ENCODE measurements at regions not wholly inside any gene's neighbourhood (a gene's known extent, or its start where the extent isn't known, plus 50 kb on each side); places are given as distances from the start of the nearest gene placed in this dataset.
A peak's percentile ranks its signal among the peaks of the same experiment; 100 is the strongest.

DNA sequence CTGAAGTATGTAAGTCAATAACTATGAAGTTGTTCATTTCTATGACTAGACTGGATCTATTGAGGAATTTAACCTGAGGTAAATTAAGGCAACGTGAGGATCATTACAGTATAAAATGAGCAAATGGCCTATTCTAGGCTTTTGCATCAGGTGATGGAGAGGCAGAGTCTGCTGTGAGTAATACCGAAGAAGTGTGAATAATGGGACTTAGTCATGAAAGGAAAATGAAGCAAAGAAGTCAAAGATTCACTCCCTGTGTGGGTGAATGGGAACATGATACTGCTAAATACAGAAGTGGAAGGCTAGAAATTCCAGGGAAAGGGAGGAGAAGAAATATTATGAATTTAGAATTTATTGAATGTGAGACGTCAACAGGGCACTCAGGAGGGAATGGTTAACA is 774.1 kb downstream of the LIG4 start:
- H3K27me3 ChIP-seq (ENCODE audit: control insufficient read depth in 2 of 2, insufficient read depth in 2 of 2, low read length in 2 of 2): no peaks in the 10 kb centered on the region
- H3K4me2 ChIP-seq (ENCODE audit: insufficient read depth, low read length): no peak overlapping the region
- no peaks in the 10 kb centered on the region for H3K4me1 ChIP-seq (ENCODE audit: control insufficient read depth, extremely low read depth, insufficient read depth, low read length)
- intact Hi-C loops (cut with micrococcal nuclease) (no loop called here), dilution Hi-C loops (cut with MboI; ENCODE audit: extremely low pct_ligation_motif_present, low sequenced_read_pairs) (no loop called here)
- H4K20me1 ChIP-seq (replicated peaks; ENCODE audit: control insufficient read depth, extremely low read depth, insufficient read depth, low read length): no peaks in the 10 kb centered on the region
- H3K9me3 ChIP-seq (replicated peaks; ENCODE audit: control insufficient read depth, insufficient read depth, low read length): no peaks in the 10 kb centered on the region
- H3K4me3 ChIP-seq (replicated peaks in 1 of 3; ENCODE audit: insufficient read depth in 1 of 3, low read depth in 1 of 3, low read length in 3 of 3): no peak overlapping the region
- peak; percentile 20 for TF ChIP-seq FOS (IDR thresholded peaks at IDR 0.05; ENCODE audit: borderline replicate concordance, insufficient read depth, low read length)
- TF ChIP-seq, protein P1, sequence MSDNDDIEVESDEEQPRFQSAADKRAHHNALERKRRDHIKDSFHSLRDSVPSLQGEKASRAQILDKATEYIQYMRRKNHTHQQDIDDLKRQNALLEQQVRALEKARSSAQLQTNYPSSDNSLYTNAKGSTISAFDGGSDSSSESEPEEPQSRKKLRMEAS (IDR thresholded peaks at IDR 0.05; ENCODE audit: insufficient read depth, insufficient read length): no peak
- no peak overlapping the region for H3K27ac ChIP-seq (ENCODE audit: insufficient read depth, low read depth, low read length)
- ChIA-PET POLR2A (no interaction called here), CTCF (no interaction called here)
- DNase-seq (ENCODE audit: low read depth, low spot score) (no peak), FAIRE-seq (no peak)
- H3K79me2 ChIP-seq (ENCODE audit: control insufficient read depth, insufficient read depth, low read length): no peaks in the 10 kb centered on the region
- no peak overlapping the region for H2AFZ ChIP-seq (ENCODE audit: low read depth, low read length)
- no peak overlapping the region for H3K9ac ChIP-seq (replicated peaks; ENCODE audit: extremely low read depth, insufficient read depth, low read length)
- no peaks in the 10 kb centered on the region for H3K36me3 ChIP-seq (ENCODE audit: control insufficient read depth in 2 of 2, extremely low read depth in 1 of 2, insufficient read depth in 2 of 2, low read length in 2 of 2)
- BruUV-seq (replicated peaks): no TSS peak
- H3K9me1 ChIP-seq (replicated peaks; ENCODE audit: control insufficient read depth, extremely low read depth, insufficient read depth, low read length): no peaks in the 10 kb centered on the region

DNA sequence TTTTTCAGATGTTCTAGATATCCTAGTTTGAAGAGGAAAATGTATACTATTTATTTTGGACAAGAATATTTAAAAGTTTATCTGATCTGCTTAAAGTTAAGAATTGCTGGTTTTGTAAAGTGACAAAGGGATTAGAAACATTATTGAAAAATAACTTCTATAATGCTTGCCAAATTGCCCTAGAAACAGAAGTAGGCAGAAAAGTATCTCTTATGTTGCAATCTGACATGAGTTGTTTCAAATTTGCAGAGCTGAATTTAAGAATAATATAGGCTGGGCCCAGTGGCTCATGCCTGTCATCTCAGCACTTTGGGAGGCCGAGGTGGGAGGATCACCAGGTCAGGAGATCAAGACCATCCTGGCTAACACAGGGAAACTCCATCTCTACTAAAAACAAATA is 777.1 kb downstream of the LIG4 start:
- H3K4me1 ChIP-seq (ENCODE audit: control insufficient read depth, extremely low read depth, insufficient read depth, low read length): no peaks in the 10 kb centered on the region
- no peak overlapping the region for H3K27ac ChIP-seq (ENCODE audit: insufficient read depth, low read depth, low read length)
- H2AFZ ChIP-seq (ENCODE audit: low read depth, low read length): no peak overlapping the region
- no peaks in the 10 kb centered on the region for H3K36me3 ChIP-seq (ENCODE audit: control insufficient read depth in 2 of 2, extremely low read depth in 1 of 2, insufficient read depth in 2 of 2, low read length in 2 of 2)
- dilution Hi-C loops (cut with MboI; ENCODE audit: extremely low pct_ligation_motif_present, low sequenced_read_pairs) (no loop called here), intact Hi-C loops (cut with micrococcal nuclease) (no loop called here)
- BruUV-seq (replicated peaks): no TSS peak
- H3K27me3 ChIP-seq (ENCODE audit: control insufficient read depth in 2 of 2, insufficient read depth in 2 of 2, low read length in 2 of 2): no peaks in the 10 kb centered on the region
- no peak overlapping the region for H3K4me2 ChIP-seq (ENCODE audit: insufficient read depth, low read length)
- TF ChIP-seq EZH2 (IDR thresholded peaks at IDR 0.05; ENCODE audit: borderline replicate concordance, low read depth, low read length, severe bottlenecking) (no peak), GATA2 (IDR thresholded peaks at IDR 0.05; ENCODE audit: insufficient read depth, insufficient read length, low read depth, low read length) (no peak), FOS (IDR thresholded peaks at IDR 0.05; ENCODE audit: borderline replicate concordance, insufficient read depth, low read length) (no peak), POLR2A (IDR thresholded peaks at IDR 0.05; ENCODE audit: low read depth, low read length) (no peak), JUN (IDR thresholded peaks at IDR 0.05; ENCODE audit: borderline replicate concordance, insufficient read depth, insufficient read length, low read depth) (no peak), POLR2AphosphoS5 (IDR thresholded peaks at IDR 0.05; ENCODE audit: insufficient read depth, low read depth, low read length) (no peak), MYC (IDR thresholded peaks at IDR 0.05; ENCODE audit: low read depth, low read length) (no peak)
- TF ChIP-seq, protein P1 (IDR thresholded peaks at IDR 0.05; ENCODE audit: insufficient read depth, insufficient read length): no peak
- TF ChIP-seq, protein P2, sequence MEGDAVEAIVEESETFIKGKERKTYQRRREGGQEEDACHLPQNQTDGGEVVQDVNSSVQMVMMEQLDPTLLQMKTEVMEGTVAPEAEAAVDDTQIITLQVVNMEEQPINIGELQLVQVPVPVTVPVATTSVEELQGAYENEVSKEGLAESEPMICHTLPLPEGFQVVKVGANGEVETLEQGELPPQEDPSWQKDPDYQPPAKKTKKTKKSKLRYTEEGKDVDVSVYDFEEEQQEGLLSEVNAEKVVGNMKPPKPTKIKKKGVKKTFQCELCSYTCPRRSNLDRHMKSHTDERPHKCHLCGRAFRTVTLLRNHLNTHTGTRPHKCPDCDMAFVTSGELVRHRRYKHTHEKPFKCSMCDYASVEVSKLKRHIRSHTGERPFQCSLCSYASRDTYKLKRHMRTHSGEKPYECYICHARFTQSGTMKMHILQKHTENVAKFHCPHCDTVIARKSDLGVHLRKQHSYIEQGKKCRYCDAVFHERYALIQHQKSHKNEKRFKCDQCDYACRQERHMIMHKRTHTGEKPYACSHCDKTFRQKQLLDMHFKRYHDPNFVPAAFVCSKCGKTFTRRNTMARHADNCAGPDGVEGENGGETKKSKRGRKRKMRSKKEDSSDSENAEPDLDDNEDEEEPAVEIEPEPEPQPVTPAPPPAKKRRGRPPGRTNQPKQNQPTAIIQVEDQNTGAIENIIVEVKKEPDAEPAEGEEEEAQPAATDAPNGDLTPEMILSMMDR (IDR thresholded peaks at IDR 0.05; ENCODE audit: extremely low read depth in 1 of 2, insufficient read depth in 1 of 2, low read depth in 1 of 2, low read length in 2 of 2): no peak
- no peak for FAIRE-seq
- no peaks in the 10 kb centered on the region for H4K20me1 ChIP-seq (replicated peaks; ENCODE audit: control insufficient read depth, extremely low read depth, insufficient read depth, low read length)
- DNase-seq (ENCODE audit: low read depth, low spot score): no peak
- CTCF ChIA-PET: no interaction called here
- H3K9me3 ChIP-seq (replicated peaks; ENCODE audit: control insufficient read depth, insufficient read depth, low read length): no peaks in the 10 kb centered on the region
- POLR2A ChIA-PET: no interaction called here
- no peaks in the 10 kb centered on the region for H3K79me2 ChIP-seq (ENCODE audit: control insufficient read depth, insufficient read depth, low read length)
- H3K9ac ChIP-seq (replicated peaks; ENCODE audit: extremely low read depth, insufficient read depth, low read length): no peak overlapping the region
- H3K9me1 ChIP-seq (replicated peaks; ENCODE audit: control insufficient read depth, extremely low read depth, insufficient read depth, low read length): no peaks in the 10 kb centered on the region
- H3K4me3 ChIP-seq (replicated peaks in 1 of 3; ENCODE audit: insufficient read depth in 1 of 3, low read depth in 1 of 3, low read length in 3 of 3): no peak overlapping the region
